ENCODE measurements at regions not wholly inside any gene's neighbourhood (a gene's known extent, or its start where the extent isn't known, plus 50 kb on each side); places are given as distances from the start of the nearest gene placed in this dataset.

DNA sequence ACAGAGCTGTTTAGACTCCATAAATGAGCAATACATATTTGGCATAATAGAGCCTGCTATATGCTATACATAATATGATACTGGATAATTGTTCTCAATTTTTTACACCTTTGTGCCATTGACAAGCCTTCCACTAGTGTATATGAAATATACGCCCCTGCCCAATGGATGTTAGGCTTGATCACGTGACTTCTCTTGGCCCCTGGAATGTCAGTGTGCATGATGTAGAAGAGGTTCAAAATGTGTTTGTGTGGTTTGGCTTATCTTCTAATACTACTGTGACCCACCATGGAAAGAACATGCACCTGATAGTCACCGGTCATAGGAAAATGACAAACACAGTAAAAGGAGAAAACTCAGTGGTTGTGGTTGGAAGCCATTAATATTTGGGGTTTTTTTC lies 479.4 kb downstream of the PCDH20 start:
- Histone ChIP-seq H3F3A (replicated peaks; ENCODE audit: insufficient read depth) (no peaks in the 10 kb centered on the region), H3K4me2 (no peak overlapping the region), H2AFZ (ENCODE audit: low read depth) (no peak overlapping the region), H3K79me2 (ENCODE audit: insufficient read depth) (no peaks in the 10 kb centered on the region), H3K27me3 (ENCODE audit: insufficient read depth) (no peaks in the 10 kb centered on the region), H3K4me3 (ENCODE audit: low read depth in 2 of 2, low read length in 1 of 2) (no peak overlapping the region), H3K4me1 (ENCODE audit: control insufficient read depth in 1 of 2, insufficient read depth in 2 of 2, low read depth in 1 of 2, low read length in 1 of 2) (no peaks in the 10 kb centered on the region), H3K9me3 (0 out of 2 replicates have a peak, but pooled peaks cover 3% of the 10 kb centered on the region), H3K36me3 (replicated peaks in 1 of 2; ENCODE audit: control insufficient read depth in 1 of 2, insufficient read depth in 2 of 2, low read length in 1 of 2) (no peaks in the 10 kb centered on the region), H3K9ac (no peak overlapping the region), H3K27ac (ENCODE audit: low read depth in 2 of 2, low read length in 1 of 2) (no peak overlapping the region), H3K9me2 (no peaks in the 10 kb centered on the region), H4K20me1 (ENCODE audit: insufficient read depth) (no peaks in the 10 kb centered on the region)
- POLR2A ChIA-PET = no interaction called here
- TF ChIP-seq MXI1 (IDR thresholded peaks at IDR 0.05; ENCODE audit: low read depth, low read length) (no peak), SMC3 (IDR thresholded peaks at IDR 0.05; ENCODE audit: low read depth, low read length) (no peak), YY1 (IDR thresholded peaks at IDR 0.05; ENCODE audit: low read depth) (no peak), FOXM1 (IDR thresholded peaks at IDR 0.05; ENCODE audit: low read depth) (no peak), EZH2phosphoT487 (IDR thresholded peaks at IDR 0.05; ENCODE audit: borderline replicate concordance, low read depth) (no peak), RCOR1 (IDR thresholded peaks at IDR 0.05; ENCODE audit: low read length) (no peak), GATA2 (CRISPR knock-in tag; IDR thresholded peaks at IDR 0.05) (no peak), MEF2A (IDR thresholded peaks at IDR 0.05; ENCODE audit: borderline replicate concordance, low read depth) (no peak), NFIC (IDR thresholded peaks at IDR 0.05; ENCODE audit: borderline replicate concordance) (no peak), RAD21 (IDR thresholded peaks at IDR 0.05; ENCODE audit: low read length) (no peak), CHD2 (IDR thresholded peaks at IDR 0.05; ENCODE audit: low read length, partially characterized antibody) (no peak), RXRA (IDR thresholded peaks at IDR 0.05; ENCODE audit: borderline replicate concordance, low read depth) (no peak), RFX5 (IDR thresholded peaks at IDR 0.05; ENCODE audit: low read length) (no peak), JUND (IDR thresholded peaks at IDR 0.05) (no peak), GABPA (IDR thresholded peaks at IDR 0.05; ENCODE audit: low read depth) (no peak), TAF1 (IDR thresholded peaks at IDR 0.05; ENCODE audit: borderline replicate concordance, low read depth, low read length) (no peak), EP300 (IDR thresholded peaks at IDR 0.05; ENCODE audit: borderline replicate concordance in 1 of 2, low read depth in 1 of 2, low read length in 1 of 2) (no peak)
- TF ChIP-seq, protein P1, sequence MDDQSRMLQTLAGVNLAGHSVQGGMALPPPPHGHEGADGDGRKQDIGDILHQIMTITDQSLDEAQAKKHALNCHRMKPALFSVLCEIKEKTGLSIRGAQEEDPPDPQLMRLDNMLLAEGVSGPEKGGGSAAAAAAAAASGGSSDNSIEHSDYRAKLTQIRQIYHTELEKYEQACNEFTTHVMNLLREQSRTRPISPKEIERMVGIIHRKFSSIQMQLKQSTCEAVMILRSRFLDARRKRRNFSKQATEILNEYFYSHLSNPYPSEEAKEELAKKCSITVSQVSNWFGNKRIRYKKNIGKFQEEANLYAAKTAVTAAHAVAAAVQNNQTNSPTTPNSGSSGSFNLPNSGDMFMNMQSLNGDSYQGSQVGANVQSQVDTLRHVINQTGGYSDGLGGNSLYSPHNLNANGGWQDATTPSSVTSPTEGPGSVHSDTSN (IDR thresholded peaks at IDR 0.05) = no peak
- TF ChIP-seq, protein P2, sequence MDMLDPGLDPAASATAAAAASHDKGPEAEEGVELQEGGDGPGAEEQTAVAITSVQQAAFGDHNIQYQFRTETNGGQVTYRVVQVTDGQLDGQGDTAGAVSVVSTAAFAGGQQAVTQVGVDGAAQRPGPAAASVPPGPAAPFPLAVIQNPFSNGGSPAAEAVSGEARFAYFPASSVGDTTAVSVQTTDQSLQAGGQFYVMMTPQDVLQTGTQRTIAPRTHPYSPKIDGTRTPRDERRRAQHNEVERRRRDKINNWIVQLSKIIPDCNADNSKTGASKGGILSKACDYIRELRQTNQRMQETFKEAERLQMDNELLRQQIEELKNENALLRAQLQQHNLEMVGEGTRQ (IDR thresholded peaks at IDR 0.05; ENCODE audit: borderline replicate concordance, low read depth, low read length) = no peak
- TF ChIP-seq, protein P3, sequence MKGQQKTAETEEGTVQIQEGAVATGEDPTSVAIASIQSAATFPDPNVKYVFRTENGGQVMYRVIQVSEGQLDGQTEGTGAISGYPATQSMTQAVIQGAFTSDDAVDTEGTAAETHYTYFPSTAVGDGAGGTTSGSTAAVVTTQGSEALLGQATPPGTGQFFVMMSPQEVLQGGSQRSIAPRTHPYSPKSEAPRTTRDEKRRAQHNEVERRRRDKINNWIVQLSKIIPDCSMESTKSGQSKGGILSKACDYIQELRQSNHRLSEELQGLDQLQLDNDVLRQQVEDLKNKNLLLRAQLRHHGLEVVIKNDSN (IDR thresholded peaks at IDR 0.05; ENCODE audit: borderline replicate concordance, low read depth) = no peak
- CTCF ChIA-PET = no interaction called here
- 32% methylated on average over 3 of the region's 3 CpGs for WGBS (ENCODE audit: low lambda C conversion rate)
- no peak for DNase-seq

Data from SK-N-SH (cell line).